Endodermal cell (in vitro differentiated cells): ENCODE measurements at regions not wholly inside any gene's neighbourhood (a gene's known extent, or its start where the extent isn't known, plus 50 kb on each side); places are given as distances from the start of the nearest gene placed in this dataset.

Source experiments
- DNase-seq: peaks from one replicate; pipeline ENCODE4 v3.0.0-alpha.2; 2017
- H3K27ac ChIP-seq: 2 replicates; pipeline ENCODE4 v1.5.1; 2013; ENCODE audit warnings: mild to moderate bottlenecking, low read depth, low read length, moderate library complexity
- H3K27me3 ChIP-seq: 2 replicates; pipeline ENCODE4 v1.6.1; 2013; ENCODE audit warnings: mild to moderate bottlenecking, low read length, moderate library complexity; ENCODE audit not compliant: insufficient read depth, control insufficient read depth, poor library complexity, severe bottlenecking
- H3K36me3 ChIP-seq: 2 replicates; pipeline ENCODE4 v1.7.0; 2013; ENCODE audit warnings: mild to moderate bottlenecking, low read length, moderate library complexity; ENCODE audit not compliant: control insufficient read depth, insufficient read depth
- H3K4me1 ChIP-seq: one replicate; pipeline ENCODE4 v1.7.0; 2013; ENCODE audit warnings: low read length; ENCODE audit not compliant: control insufficient read depth, insufficient read depth
- H3K4me3 ChIP-seq: 2 replicates; pipeline ENCODE4 v1.5.1; 2013; ENCODE audit warnings: mild to moderate bottlenecking, low read length, moderate library complexity
- H3K9ac ChIP-seq: 2 replicates; pipeline ENCODE4 v1.6.1; 2013; ENCODE audit warnings: mild to moderate bottlenecking, low read length, moderate library complexity; ENCODE audit not compliant: poor library complexity, severe bottlenecking; ENCODE audit errors: extremely low read depth
- H3K9me3 ChIP-seq: 2 replicates; pipeline ENCODE4 v1.6.1; 2013; ENCODE audit warnings: mild to moderate bottlenecking, low read length, moderate library complexity; ENCODE audit not compliant: control insufficient read depth
- H3K27ac Mint-ChIP-seq: 2 replicates; pipeline ENCODE4 v1.8.0; 2020; ENCODE audit warnings: mixed read lengths
- H3K27me3 Mint-ChIP-seq: 2 replicates; pipeline ENCODE4 v1.8.0; 2021; ENCODE audit warnings: mild to moderate bottlenecking, mixed read lengths; ENCODE audit not compliant: insufficient read depth
- H3K36me3 Mint-ChIP-seq: 2 replicates; pipeline ENCODE4 v1.8.0; 2020; ENCODE audit warnings: low read depth, mixed read lengths
- H3K4me1 Mint-ChIP-seq: 2 replicates; pipeline ENCODE4 v1.8.0; 2020; ENCODE audit warnings: mixed read lengths
- H3K4me3 Mint-ChIP-seq: 2 replicates; pipeline ENCODE4 v1.8.0; 2020; ENCODE audit warnings: mild to moderate bottlenecking, moderate library complexity, mixed read lengths
- H3K9me3 Mint-ChIP-seq: 2 replicates; pipeline ENCODE4 v1.8.0; 2020; ENCODE audit warnings: mild to moderate bottlenecking, mixed read lengths
- WGBS, 2 experiments: methylation state at CpG; one replicate each; pipeline versions ENCODE4 v1.1.5 to v1.1.7; 2013; ENCODE audit warnings: missing lambda C conversion rate in 2 of 2, mixed read lengths in 1 of 2; ENCODE audit not compliant: insufficient coverage in 1 of 2, insufficient read length in 1 of 2; 5-methylcytosine and 5-hydroxymethylcytosine counted together
- TF ChIP-seq, protein P1 (sequence below): fragments of 200-600 bp; sonication (generic); conservative IDR thresholded peaks from 2 replicates; pipeline ENCODE4 v1.5.0; 2021; ENCODE audit warnings: antibody characterized with exemption, mild to moderate bottlenecking

DNA sequence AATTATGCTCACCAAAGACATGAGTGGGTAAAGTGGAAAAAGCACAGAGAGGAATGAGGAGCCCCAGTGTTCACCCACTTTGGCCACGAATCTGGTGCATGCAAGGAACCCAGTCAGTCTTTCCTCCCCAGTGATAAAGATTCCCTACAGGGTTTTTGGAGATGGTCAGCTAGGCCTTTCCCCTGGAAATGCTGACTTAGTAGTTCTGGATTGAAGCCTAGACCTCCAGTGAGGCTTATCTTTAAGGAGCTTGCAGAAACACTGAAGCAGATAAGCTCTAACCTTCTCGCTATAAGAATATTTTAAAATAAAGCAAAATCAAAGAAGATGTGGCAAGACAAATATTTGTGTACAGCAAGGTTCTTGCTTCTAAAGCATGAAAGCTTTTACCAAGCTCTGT is 178.3 kb upstream of the CCDC68 start:
- no peaks in the 10 kb centered on the region for H3K36me3 ChIP-seq
- H3K9ac ChIP-seq, result no peak overlapping the region
- no peaks in the 10 kb centered on the region for H3K36me3 Mint-ChIP-seq
- H3K9me3 Mint-ChIP-seq, result no peaks in the 10 kb centered on the region
- DNase-seq, result no peak
- no peaks in the 10 kb centered on the region for H3K4me1 Mint-ChIP-seq
- TF ChIP-seq, protein P1, sequence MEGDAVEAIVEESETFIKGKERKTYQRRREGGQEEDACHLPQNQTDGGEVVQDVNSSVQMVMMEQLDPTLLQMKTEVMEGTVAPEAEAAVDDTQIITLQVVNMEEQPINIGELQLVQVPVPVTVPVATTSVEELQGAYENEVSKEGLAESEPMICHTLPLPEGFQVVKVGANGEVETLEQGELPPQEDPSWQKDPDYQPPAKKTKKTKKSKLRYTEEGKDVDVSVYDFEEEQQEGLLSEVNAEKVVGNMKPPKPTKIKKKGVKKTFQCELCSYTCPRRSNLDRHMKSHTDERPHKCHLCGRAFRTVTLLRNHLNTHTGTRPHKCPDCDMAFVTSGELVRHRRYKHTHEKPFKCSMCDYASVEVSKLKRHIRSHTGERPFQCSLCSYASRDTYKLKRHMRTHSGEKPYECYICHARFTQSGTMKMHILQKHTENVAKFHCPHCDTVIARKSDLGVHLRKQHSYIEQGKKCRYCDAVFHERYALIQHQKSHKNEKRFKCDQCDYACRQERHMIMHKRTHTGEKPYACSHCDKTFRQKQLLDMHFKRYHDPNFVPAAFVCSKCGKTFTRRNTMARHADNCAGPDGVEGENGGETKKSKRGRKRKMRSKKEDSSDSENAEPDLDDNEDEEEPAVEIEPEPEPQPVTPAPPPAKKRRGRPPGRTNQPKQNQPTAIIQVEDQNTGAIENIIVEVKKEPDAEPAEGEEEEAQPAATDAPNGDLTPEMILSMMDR, result no peak
- WGBS, 2 experiments, result 83 to 98% methylated on average over 1 to 2 of the region's 2 CpGs
- no peak overlapping the region for H3K4me3 Mint-ChIP-seq
- no peak overlapping the region for H3K4me3 ChIP-seq
- H3K9me3 ChIP-seq, result no peaks in the 10 kb centered on the region
- H3K27me3 ChIP-seq, result no peaks in the 10 kb centered on the region
- H3K27me3 Mint-ChIP-seq, result peaks cover 2% of the 10 kb centered on the region
- no peaks in the 10 kb centered on the region for H3K4me1 ChIP-seq
- no peak overlapping the region for H3K27ac ChIP-seq
- H3K27ac Mint-ChIP-seq, result no peak overlapping the region

DNA sequence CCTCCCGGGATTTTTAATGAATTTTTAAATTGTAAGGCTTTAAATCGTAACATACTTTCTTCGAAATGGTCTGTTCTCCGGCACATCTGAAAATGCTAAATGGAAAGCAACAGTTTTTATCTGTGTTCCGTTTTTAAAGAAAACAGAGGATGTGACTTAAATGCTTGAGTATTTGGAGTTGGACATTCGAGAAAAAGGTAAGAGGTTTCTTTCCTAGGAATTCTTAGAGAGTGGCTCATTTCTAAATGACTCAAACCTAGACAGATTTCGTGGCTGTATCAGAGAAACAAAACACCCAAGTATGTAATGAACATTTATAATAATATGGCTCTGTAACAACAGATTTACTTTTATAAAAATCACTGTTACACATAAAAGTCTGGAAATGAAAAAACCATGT is 177.6 kb upstream of the CCDC68 start:
- Mint-ChIP-seq H3K9me3 (no peaks in the 10 kb centered on the region), H3K27me3 (peaks cover 2% of the 10 kb centered on the region), H3K4me3 (no peak overlapping the region), H3K36me3 (no peaks in the 10 kb centered on the region), H3K27ac (no peak overlapping the region), H3K4me1 (no peaks in the 10 kb centered on the region)
- WGBS, 2 experiments, result 94 to 95% methylated on average over 5 to 6 of the region's 7 CpGs
- no peaks in the 10 kb centered on the region for H3K4me1 ChIP-seq
- DNase-seq, result no peak
- no peak overlapping the region for H3K9ac ChIP-seq
- no peak overlapping the region for H3K27ac ChIP-seq
- H3K36me3 ChIP-seq, result no peaks in the 10 kb centered on the region
- H3K27me3 ChIP-seq, result no peaks in the 10 kb centered on the region
- no peak overlapping the region for H3K4me3 ChIP-seq
- TF ChIP-seq, protein P1, result no peak
- no peaks in the 10 kb centered on the region for H3K9me3 ChIP-seq

DNA sequence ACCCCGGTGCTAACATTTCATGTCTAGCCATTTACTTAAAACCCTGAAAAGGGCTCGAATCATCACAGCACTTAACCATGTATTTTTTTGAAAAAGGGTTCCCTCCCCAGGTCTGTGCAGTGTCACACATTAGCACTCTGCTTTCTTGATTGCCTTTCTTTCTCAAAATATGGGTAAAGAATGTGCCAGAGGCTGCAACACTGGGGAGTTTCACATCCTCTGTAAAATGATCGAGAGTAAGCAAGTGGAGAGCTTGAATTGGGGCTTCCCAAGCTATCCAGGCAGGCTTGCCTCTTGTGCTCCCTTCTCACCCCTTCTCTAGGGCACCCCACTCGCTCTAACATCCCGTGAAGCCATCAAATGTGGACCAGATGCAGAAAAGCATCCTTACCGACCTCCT is 177.0 kb upstream of the CCDC68 start:
- Histone ChIP-seq H3K36me3 (no peaks in the 10 kb centered on the region), H3K27ac (no peak overlapping the region), H3K9me3 (no peaks in the 10 kb centered on the region), H3K4me3 (no peak overlapping the region), H3K4me1 (no peaks in the 10 kb centered on the region), H3K27me3 (no peaks in the 10 kb centered on the region), H3K9ac (no peak overlapping the region)
- Mint-ChIP-seq H3K9me3 (no peaks in the 10 kb centered on the region), H3K27ac (no peak overlapping the region), H3K4me3 (no peak overlapping the region), H3K36me3 (no peaks in the 10 kb centered on the region), H3K4me1 (no peaks in the 10 kb centered on the region), H3K27me3 (peaks cover 2% of the 10 kb centered on the region)
- DNase-seq, result no peak
- 95 to 98% methylated on average over 3 to 6 of the region's 6 CpGs for WGBS, 2 experiments
- TF ChIP-seq, protein P1, result no peak
